ENCODE measurements at regions not wholly inside any gene's neighbourhood (a gene's known extent, or its start where the extent isn't known, plus 50 kb on each side); places are given as distances from the start of the nearest gene placed in this dataset.
"Not testable (repeated sequence)": the region's sequence is repeated elsewhere in the genome, so short reads cannot be mapped to it uniquely, and the experiment has no call there.

DNA sequence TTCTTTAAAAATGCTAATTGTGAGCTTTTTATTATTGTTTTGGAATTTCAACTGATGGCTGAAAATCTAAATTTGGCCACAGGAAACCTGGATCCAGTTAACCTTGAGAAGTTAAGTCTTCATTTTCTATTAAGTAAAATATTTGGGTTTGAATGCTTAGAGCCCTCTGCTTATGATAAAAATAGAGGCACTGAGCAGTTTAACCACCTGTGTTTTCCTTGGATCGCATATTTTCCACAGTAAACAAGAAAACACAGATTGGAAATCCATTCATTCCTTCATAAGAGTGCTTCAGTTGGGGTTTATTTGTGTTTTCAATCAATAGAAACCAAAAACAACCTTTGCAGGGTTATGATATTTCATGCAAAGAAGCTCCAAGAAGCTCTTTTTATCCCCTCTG, 77.2 kb upstream of the HES1 start:
- no peak for DNase-seq (ENCODE audit: low read depth, low spot score)

DNA sequence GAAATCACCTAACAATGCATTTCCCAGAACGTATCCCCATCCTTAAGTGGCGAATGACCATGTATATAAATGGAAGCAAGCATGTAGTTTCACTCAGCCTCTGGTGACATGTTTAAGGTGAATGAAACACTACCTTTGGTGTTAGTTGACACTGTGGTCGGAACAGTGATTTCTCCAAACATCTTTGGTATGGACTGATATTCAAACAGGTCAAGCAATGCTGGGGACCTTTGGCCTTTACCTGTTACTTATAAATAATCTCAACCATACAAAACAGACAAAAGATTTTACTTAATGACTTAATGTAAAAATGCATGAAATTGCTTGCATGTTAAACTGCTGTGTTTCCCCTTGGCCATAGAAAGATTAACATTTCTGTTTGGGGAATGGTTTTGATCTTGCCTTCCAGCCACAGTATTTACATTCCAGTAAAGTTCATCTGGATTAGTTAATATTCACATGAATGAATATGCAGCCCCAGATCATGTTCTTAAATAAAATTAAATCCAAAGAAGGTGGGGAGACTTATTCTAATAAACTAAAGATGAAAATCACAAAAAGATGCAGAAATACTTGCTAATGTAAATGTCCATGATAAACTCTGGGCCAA, 74.4 kb upstream of the HES1 start:
- no peak for DNase-seq (ENCODE audit: low read depth, low spot score)

DNA sequence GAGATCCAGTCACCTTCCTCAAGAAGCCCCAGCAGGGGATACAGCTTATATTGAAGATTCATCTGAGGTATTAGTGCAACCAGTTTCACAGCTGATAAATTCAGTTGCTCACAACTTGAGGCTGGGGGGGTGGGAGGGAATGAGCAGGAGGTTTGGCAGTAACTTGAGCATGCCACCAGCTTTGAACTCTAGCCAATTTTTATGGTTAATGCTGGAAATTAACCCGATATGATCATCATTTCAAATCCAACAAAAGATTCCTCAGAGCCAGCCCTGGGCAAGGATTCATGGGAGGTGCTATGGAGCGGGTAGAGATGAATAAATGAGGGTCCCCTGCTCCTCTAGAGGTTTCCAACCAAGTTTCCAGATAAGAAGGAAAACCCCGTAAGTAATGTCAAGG, 73.1 kb upstream of the HES1 start:
- DNase-seq (ENCODE audit: low read depth, low spot score): no peak

DNA sequence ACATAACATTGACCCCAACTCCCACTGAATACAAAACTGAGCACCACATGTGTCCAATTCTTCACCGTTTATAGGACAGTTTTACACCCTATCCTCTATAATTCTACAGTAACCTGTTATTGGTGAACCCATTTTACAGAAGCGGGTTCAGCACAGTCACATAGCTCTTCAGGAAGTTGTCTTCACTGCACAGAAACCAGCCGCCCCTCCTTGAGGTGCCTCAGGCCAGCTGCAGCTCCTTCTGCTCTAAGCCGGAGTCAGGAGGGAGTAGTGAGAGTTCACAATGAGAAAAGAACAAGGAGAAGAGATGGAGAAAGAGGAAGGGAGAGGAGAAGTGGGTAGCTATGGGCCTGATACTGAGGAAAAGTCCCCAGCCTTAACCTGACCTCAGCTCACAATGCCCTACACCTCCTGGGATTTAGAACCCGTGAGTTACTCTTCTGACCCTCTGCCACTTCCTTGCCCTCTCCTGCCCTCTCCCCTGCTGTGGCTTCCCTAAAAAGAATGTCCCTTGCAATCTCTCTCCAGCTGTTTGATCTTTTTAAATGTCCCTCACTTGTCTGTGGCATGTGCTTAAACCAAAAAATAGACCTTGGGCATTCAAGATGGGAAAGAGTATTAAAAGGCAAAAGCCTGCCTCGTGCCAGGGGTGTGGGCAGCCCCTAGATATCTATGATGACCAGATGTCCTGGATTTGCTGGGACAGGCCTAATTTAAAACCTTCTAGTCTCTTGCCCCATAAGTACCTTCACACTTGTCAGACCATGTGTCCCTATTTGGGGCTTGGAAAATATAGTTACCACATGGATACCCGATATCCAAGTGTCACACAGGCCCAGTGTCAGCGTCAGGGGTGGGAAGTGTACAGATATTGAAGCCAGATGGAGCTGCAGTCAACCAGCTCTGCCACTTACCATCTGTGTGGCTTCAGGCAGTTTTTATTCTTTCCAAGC, 71.3 kb upstream of the HES1 start:
- no peak for DNase-seq (ENCODE audit: low read depth, low spot score)

DNA sequence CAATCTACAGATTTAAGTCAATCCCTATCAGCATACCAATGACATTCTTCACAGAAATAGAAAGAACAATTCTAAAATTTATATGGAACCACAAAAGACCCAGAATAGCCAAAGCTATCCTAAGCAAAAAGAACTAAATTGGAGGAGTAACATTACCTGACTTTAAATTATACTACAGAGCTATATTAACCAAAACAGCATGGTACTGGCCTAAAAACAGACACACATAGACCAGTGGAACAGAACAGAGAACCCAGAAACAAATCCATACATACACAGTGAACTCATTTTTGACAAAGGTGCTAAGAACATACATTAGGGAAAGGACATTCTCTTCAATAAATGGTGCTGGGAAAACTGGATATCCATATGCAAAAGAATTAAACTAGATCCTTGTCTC, 68.6 kb upstream of the HES1 start:
- DNase-seq (ENCODE audit: low read depth, low spot score): not testable (repeated sequence)

DNA sequence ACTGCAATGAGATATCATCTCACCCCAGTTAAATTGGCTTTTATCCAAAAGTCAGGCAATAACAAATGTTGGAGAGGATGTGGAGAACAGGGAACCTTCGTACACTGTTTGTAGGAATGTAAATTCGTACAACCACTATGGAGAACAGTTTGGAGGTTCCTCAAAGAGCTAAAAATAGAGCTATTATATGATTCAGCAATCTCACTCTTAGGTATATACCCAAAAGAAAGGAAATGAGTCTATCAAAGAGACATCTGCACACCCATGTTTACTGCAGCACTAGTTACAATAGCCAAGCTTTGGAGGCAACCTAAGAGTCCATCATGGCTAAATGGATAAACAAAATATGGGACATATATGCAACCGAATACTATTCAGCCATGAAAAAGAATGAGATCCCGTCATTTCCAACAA, 68.0 kb upstream of the HES1 start:
- DNase-seq (ENCODE audit: low read depth, low spot score): no peak

DNA sequence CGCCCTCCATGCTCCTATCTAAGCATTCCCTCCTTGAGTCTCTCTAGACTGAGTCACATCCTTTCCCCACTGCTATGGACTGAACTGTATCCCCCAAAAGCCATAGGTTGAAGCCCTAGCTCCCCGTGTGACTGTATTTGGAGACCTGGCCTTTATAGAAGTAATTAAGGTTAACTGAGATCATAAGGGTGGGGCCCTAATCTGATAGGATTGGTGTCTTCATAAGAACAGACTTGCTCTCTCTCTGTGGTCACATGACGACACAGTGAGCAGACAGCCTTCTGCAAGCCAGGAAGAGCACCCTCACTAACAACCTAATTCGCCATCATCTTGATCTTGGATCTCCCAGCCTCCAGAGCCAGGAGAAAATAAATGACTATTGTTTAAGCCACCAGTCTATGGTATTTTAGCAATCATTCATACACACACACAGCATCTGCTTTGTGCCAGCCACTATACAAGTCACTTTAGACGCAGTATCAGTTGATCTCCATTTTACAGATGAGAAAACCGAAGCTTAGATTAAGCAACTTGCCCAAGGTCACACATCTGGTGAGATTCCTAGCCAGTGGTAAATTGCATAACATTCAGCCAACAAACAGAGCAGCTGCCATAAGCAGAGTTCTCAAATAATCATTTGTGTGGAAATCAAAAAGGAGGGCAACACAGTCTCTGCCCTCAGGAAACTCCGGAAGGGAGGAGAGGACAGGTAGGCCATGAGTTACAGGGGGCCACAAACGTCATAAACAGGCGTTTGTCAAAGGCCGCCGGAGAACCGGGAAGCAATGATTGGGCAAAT, 66.3 kb upstream of the HES1 start:
- no peak for DNase-seq (ENCODE audit: low read depth, low spot score)

DNA sequence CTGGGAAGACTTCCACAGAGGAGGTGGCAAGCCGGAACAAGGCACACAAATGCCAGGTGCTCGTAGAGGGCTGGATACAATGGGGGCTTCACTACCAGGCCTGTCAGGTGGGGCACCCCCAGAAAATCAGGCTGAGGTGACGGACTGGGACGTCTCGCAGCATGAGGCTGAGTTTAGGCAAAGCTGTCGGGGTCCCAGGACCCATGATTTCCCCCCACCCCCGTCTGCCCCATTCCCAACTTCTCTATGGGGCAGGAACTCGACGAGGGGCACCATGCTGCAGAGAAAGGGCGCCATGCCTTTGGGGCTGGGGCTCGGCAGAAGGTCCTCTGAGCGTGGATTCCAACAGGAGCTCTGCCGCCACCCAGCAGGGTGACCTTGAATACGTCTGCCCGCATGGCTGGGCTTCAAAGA, 65.7 kb upstream of the HES1 start:
- DNase-seq (ENCODE audit: low read depth, low spot score): no peak

DNA sequence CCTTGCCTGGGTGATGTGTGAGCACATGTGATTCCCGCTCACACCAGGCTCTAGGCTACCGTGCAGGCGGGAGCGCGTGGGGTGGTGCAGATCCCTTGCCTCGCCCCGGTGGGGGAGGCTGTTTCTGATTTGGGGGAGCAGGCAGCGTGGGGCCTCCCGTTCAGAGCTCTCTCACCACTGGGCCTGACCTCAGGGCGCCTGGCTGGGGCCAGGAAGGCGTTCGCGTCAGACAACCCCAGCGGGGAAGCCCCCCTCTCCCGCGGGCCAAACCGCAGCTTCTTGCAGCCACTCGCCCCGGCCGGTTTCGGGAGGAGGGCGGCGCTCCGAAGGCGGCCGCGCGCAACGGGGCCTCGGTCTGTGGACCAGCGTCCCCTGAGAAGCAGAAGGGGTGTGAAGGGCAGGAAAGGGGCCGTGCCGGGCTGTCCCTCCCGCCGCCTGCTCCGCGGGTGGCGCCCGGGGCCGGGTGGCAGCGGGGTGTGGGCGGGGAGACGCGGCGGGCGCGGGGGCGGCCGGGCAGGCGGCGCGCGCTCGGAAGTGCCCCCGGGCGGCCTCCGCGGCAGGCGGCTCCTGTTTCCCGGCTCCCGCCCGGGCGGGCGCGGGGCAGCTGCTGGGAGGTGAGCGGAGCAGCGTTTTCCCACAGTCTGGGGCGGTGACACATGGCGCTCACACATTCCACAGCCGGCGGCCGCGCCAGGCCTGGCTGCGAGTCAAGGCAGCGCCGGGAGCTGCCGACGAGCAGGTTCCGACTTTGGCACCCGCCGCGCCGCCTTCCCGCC, 65.1 kb upstream of the HES1 start:
- peak; percentile 90 for DNase-seq (ENCODE audit: low read depth, low spot score)

DNA sequence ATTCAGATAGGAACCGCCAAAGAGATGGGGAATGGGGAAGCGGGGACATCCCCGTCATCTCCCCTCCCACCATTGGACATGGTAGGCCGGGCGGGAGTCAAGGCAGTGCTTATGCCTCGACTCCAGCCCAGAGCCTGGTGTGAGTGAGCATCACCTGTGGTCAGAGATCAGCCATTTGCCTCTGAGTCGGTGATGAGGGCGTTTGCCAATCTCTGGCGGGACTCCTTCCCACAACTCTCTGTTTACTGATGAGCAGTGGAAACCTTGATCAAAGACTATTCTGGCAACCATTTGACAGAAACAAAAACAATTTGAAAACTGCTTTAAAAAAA, 63.9 kb upstream of the HES1 start:
- no peak for DNase-seq (ENCODE audit: low read depth, low spot score)

DNA sequence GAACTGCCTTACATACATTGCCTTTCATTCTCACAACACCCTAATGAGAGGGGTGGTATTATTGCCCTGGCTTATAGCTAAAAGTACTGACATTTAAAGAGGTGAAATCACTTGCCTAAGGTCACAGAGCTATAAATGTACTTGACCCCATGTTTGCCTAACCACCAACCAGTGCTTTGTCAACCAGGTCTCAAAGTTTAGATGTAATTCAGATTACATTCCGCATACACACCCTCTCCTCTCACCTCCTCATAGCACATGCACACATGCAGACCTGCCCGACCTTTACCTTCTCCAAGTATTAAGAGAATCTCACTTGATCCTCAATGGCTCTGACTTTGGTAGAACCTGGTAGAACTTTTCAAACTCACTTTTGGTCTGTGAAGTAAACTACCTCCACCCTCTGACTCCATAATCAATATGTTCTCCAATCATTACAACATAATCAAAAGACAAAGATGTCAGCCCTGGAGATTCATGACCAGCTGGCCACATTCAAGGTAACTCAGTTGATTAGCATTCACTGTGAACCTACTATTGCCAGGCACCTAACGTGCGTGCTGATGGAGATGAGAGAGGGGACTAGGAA, 63.2 kb upstream of the HES1 start:
- DNase-seq (ENCODE audit: low read depth, low spot score): no peak

DNA sequence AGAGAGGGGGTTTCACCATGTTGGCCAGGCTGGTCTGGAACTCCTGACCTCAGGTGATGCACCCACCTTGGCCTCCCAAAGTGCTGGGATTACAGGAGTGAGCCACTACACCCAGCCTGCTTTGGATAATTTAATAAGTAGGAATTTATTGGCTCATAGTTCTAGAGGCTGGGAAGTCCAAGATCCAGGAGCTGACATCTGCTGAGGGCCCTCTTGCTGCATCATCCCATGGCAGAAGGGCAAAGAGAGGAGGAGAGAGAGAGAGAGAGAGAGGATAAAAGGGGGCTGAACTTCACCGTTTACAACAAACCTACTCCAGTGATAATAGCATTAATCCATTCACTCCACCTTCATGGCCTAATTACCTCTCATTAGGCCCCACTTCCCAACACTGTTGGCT, 62.0 kb upstream of the HES1 start:
- no peak for DNase-seq (ENCODE audit: low read depth, low spot score)

DNA sequence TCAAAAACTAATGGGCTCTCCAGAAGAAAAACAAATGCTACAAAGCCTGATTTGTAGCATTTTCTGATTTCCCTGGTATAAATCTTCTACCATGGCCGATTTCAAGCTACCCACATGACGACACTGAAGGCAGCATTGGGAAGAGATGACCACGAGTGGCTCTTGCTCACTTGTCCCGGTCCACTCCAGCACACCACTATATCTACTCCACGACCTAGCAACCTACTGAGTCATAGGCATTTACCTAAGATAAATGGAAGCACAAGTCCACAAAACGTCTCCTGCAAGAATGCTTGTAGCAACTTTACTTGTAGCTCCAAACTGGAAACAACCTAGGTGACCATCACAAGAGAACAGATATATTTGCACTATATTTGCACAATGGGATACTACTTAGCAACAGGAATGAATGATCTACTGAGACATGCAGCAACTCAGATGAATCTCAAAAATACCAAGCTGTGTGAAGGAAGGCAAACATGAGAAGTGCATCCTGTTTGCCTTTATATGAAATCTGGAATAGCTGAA, 60.8 kb upstream of the HES1 start:
- no peak for DNase-seq (ENCODE audit: low read depth, low spot score)

DNA sequence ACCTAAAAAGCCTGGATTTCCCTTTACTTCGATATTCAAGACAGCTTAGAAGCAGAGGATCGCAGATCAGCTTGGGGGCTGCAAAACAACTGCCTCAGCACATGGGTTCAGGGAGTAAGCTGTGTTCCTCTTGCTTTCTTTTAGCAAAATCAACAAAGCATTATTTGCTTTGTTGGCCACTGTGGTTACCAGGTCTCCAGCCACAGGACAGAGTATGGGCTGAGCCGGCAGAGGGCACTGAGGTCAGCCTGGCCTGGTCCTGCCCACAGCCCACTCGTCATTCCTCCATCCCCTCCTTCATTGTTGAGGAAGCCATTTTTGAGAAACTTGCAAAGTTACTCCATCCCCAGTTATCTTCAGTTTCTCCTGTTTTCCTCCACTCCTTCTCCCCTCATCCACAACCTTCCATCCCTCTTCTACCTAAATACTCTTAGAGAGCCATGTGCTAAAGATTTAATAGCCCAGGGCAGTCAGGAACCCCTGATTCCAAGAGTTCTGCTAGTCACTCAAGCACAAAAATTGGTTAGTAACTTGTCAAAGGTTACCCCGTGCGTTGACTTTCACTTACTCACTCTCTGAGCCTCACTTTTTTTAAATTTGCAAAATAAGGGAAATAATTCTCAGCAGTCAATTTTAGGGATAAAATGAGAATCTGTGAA, 60.0 kb upstream of the HES1 start:
- no peak for DNase-seq (ENCODE audit: low read depth, low spot score)

DNA sequence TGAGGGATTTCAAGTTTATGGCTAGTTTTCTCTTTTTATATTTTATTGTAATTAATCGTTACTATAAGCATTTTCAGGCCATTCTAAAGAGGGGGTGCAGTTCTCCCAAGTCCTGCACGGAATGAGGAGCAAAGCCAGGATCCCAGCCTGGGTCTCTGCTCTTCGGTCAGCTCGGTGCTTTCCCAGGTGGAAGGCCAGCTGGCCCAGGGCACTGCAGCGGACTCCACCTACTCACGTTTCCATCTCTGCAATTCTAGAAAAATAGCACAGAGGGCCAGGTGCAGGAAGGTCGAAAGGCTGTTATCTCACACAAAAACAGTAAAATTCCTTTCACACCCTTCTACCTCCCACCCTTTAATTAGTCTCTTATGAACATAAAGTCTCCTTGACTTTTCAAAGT, 59.5 kb upstream of the HES1 start:
- no peak for DNase-seq (ENCODE audit: low read depth, low spot score)

DNA sequence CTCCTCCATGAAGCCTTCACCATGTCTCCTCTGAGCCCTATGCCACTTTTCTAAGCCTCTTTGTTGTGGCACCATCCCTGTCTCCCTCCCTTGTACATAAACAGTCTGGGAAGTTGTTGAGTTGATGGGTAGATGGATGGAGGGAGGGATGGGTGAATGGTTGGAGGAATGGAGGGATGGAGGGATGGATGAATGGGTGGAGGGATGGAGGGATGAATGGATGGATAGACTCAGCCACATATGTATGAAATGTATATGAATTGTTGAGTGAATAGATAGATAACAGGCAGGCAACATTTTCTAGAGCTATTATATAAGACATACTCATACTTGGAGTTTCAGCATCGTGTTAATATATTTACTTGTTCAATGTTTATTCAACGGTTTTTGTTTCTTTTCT, 58.3 kb upstream of the HES1 start:
- DNase-seq (ENCODE audit: low read depth, low spot score): no peak

DNA sequence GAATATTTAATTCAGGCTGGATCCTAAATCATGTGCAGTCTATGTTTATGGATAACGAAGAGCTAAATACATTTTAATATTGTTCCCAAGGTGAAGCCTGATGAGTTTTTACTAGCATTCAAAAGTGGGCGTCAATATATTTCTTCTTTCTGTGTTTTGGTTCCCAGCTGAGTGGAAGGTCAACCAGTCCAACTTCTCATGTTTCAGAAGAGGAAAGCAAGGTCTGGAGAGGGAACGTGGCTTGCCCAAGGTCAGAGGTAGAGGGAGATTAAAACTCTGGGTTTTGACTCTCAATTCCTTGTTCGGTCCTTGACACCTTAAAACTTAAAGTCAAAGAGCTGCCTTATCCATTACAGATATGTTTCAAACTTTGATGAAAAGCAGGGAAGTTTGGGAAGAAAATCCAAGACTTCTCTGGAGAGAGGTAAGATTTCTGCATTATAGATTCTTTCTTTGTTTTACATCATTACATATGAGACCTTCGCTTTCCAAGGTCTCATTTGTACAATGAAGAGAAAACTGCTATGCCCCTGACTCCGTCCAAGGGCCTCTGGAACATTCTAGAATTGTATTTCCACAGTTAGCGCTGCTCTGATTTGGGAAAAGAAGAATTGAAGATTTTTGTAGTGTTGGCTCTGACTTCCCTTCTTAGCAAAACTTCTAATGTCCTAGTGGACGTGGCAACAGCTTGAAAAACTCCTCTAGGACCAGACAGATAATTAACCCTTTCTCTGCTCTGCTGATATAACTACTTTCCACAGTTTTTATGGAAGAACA, 57.7 kb upstream of the HES1 start:
- DNase-seq (ENCODE audit: low read depth, low spot score): no peak

DNA sequence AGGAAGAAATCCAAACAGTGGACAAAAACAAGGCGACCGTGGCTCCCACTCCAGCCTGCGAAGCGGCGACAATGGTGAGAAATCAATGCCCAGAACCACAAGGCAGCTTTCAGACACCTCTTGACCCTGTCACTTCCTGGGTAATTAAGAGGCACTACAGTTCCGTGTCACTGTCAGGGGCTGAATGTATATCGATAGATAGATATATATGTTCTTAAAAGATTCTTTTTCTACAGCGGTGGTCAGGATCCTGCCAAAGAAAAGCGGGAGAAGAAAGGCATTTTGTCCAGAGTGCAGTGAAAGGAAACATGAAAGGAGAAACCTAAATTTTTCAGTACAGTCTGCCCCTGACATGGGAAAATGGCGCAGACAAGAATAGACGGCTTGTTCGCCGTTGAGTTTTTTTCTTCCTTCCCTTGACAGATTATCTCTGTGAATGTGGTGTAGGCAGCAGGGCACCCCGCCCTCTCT, 56.2 kb upstream of the HES1 start:
- DNase-seq (ENCODE audit: low read depth, low spot score): no peak

DNA sequence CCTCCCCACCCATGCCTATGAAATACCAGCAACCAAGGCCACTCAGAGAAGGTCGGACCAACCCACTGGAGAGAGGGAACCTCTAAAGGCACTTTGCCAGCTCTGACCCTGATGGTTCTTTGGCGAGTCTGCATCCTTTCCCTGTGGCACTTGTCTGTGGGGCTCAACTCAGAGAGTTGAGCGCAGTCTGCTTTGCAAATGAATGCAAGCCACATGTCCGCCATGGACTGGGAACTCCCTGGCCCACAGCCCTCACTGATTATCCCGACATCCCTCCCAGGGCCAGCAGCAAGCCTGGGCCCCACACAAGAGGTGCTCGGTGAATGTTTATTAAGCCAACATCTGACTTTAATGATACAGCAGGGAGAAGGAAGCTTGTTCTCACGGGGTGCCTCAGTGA, 55.5 kb upstream of the HES1 start:
- no peak for DNase-seq (ENCODE audit: low read depth, low spot score)

Data from pulmonary artery endothelial cell (primary cell).